Cerebellar cortex (tissue), 1 donor: ENCODE measurements at regions not wholly inside any gene's neighbourhood (a gene's known extent, or its start where the extent isn't known, plus 50 kb on each side); places are given as distances from the start of the nearest gene placed in this dataset.
A peak's percentile ranks its signal among the peaks of the same experiment; 100 is the strongest.
"Not testable (repeated sequence)": the region's sequence is repeated elsewhere in the genome, so short reads cannot be mapped to it uniquely, and the experiment has no call there.

ENCODE experiments used
- DNase-seq: peaks from one replicate; pipeline ENCODE4 v3.0.0-alpha.2; 2015; ENCODE audit warnings: low spot score

- DNase-seq, result no peak
Observed at GRCh38 chr14:81751198-81751597, 217.5 kb upstream of the SEL1L start.

DNA sequence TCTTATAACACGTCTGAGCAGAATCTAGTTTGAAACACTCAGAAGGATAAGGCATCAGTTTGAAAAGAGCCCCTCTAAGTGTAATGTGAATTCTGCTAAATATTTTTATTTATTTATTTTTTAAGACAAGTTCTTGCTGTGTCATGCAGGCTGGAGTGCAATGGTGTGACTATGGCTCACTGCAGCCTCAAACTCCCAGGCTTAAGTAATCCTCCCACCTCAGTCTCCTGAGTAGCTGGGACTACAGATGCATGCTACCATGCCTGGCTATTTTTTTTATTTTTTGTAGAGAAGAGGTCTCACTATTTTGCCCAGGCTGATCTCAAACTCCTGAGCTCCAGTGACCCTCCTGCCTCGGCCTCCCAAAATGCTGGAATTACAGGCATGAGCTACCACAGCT is 225.9 kb upstream of the SEL1L start:
- no peak for DNase-seq

DNA sequence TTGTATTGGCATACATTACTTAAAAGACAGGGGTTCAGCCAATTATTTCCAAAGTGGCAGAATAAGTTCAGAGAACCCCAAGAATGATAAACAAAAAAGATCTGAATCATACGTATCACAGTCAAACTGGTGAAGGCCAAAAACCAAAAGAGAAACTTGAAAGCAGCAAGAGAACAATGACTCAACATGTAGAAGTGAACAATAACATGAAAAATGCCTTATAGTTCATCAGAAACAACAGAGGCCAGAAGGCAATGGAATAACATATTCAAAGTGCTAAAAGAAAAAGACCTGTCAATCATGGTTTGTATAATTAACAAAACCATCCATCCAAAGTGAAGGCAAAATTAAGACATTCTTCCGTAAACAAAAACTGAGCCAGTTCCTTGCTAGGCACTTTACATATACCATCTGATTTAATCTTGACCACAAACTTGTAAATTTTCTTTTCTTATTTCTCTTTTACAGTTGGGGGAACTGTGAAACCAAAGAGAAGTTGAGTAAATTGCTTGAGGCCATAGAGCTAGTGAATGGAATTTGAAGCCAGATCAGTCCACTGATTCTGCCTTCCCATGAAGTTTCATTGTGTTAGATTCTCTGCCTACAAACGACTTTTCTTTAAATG is 232.1 kb upstream of the SEL1L start:
- no peak for DNase-seq

DNA sequence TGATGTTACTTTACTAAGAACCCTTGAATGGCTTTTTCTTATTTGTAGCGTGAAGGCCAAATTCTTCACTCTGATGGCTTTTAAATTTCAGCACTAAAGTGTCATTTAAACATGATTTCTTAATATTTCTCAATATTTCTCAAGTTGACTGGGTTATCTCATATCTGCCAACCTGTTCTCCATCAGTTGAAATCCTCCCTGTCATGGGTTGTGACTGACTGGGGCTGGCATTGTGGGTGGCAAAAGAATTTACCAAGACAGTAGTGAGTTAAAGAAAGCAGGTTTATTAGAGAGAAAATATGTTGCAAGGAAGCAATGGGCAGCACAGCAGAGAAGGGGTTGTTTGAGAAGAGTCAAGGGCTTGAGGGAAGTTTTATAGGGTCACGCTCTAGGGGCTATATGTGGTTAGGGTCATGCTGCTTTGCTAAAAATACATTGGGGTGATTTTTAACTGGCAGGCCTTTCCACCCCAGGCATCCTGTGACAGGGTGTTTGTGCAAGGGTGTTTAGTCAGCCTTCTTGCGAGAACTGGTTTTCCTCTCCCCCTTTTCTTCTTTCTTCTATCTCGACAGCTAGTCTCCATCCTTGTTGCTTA is 232.8 kb upstream of the SEL1L start:
- DNase-seq, result no peak

GRCh38 chr14:81767266-81767995 is 233.8 kb upstream of the SEL1L start:
- no peak for DNase-seq

DNA sequence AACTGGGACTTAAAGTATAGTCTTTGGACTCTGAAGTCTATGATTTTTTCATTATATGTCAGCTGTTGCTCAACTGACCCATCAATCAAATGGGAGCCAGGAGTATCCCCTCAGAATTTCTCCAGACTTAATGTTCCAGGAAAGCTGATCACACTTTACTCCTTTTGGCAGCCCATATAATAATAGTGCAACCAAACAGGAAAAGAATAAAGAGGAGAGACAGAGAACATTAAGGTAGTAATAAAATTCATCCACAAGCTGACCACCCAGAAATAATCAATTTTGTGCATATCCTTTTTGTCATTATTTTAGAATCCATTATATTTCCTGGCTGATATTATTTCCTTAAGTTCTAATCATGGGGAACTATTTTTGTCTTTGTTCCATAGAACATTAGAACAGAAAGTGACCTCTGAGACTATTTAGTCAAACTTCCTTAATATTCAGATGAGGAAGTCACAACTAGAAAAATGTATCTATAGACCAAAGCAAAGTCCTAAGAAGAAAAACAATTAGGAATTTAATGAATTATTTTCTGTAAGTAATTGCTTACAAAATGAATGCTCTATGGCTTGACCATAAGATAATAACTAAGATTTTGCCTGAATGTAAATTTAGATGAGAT is 238.1 kb upstream of the SEL1L start:
- DNase-seq, result no peak

DNA sequence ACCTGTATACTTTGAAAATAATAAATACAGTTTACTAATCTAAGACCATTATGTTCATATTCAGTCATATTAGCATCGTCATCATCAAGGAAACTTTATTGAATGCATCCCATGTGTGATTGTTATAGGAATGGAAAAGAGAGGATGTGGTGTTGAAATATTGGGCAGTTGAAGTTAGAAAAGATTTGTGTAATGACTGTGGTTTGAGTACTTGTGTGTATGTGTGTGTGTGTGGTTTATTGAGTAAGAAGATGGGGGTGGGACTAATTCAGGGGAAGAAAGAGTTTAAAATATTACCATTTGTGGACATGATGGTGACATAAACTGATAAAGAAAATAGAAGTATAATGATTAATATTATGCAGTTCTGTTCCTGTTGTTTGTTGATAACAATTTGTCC is 238.7 kb upstream of the SEL1L start:
- DNase-seq, result no peak

GRCh38 chr14:81776531-81776930 is 242.9 kb upstream of the SEL1L start:
- DNase-seq, result no peak

- DNase-seq, result not testable (repeated sequence)
Observed at GRCh38 chr14:81781798-81782197, 248.1 kb upstream of the SEL1L start.

DNA sequence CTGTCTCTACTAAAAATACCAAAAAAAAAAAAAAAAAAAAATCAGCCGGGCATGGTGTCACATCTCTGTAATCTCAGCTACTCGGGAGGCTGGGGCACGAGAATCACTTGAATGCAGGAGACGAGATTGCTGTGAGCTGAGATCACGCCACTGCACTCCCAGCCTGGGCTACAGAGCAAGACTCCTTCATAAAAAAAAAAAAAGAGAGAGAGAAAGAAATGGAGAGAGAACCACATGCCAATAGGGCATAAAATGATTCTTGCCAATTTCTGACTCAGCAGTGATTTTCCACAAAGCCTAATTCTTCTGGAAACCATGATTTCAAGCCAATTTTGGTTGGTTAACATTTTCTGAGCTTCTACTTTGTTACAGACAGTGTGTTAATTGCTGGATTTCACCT is 250.4 kb upstream of the SEL1L start:
- no peak for DNase-seq

GRCh38 chr14:81797315-81797714 is 263.7 kb upstream of the SEL1L start:
- DNase-seq, result no peak

DNA sequence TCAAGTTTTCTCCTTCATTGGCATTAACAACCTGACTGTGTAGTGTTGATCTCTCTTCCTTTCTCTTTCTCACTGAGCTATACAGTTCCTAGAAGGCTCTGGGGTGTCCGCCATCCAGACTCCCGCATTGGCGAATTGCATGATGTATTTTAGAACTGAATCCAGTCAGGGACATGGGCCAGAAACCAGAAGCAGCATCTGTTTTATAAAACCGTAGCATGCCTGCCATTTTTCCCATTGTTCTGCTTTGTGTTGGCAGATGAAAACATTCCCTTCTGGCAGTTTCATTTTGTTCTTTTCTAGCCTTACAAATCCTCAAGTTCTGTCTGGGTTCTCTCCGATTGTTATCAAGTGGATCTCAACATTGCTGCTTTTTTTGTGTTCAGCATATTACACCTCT is 268.3 kb upstream of the SEL1L start:
- DNase-seq, result peak; percentile 3

DNA sequence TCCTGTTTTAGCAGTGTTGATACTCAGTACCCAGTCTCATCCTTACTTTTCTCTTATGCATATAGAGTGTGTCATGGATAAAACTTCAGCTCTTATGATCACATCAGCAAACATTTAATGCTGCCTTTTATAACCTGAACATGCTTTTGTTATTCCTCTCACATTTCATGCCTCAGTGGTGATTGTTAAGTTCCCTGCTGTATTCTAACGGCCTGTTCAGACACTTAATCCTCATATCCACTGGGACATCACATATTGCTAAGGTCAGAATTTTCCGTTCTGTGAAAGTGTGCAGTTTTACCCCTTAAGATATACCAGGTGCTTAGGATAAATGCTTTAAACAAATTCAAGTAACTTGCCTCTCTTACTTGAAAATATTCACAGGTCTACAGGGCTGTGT is 268.7 kb upstream of the SEL1L start:
- no peak for DNase-seq

DNA sequence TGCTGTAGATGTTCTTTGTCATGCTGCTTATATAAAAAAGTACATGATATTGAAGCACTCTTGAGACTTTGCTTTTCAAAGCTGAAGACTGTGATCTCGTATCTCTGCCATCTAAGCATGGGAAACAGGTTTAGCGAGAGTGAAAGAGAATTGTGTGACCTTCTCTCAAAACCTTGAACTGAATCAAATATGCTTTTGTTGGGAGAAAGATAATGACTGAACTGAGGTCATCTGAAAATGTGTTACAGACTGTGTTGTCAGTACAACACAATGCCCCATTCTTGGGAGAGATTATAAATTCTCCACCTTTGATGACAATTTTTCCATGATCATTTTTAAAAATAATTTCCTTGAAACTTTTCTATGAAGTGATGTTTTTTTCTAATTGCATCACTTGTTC is 272.1 kb upstream of the SEL1L start:
- no peak for DNase-seq

- DNase-seq, result no peak
Observed at GRCh38 chr14:81811705-81812269, 278.1 kb upstream of the SEL1L start.

- DNase-seq, result no peak
Observed at GRCh38 chr14:81818271-81818670, 284.6 kb upstream of the SEL1L start.

DNA sequence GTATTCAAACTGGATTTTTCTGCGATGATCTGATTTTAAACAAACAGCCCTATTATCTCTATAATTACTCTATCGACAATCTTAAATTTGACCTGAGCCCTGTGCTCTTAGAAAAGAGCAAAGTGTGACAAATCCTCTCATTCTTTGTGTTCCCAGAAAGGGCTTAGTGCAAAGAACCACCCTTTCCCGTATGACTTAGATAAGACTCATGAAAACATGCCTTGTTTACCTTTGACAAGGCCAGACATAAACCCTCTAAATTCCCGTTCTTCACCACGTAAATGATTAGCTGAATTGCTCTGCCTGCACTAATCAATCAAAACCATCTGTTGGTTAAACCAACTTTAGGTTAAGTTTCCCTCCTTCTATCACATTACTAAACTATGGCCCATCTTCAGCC is 285.7 kb upstream of the SEL1L start:
- no peak for DNase-seq

- no peak for DNase-seq
Observed at GRCh38 chr14:81819910-81820309, 286.3 kb upstream of the SEL1L start.

DNA sequence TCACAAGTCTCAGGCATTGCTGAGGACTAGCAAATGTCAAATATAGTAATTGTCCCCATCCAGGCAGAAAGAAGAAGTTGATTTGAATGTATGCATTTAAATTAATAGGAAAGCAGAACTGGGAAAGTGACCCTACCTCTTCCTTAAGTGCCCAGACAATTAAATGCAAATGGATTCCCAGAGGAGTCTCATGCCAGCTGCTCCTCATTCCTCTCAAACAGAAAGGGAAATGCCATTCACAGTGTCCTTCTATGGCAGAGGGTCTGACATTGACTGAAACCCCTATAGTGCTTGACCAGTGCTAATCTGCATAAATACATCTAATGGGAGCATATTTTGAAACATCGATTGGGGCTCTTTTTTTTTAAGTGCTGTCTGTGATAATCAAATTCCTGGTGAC is 292.4 kb upstream of the SEL1L start:
- DNase-seq, result no peak

DNA sequence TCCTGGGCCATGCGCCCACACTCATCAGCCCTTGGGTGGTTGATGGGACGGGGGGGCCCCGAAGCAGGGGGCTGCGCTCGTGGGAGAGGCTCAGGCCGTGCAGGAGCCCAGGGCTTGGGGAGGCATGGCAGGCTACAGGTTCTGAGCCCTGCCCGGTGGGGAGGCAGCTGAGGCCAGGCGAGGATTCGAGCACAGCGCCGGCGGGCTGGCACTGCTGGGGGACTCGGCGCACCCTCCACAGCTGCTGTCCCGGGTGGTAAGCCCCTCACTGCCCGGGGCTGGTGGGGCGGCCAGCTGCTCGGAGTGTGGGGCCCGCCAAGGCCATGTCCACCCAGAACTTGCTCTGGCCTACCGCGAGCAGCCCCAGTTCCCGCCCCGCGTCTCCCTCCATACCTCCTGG is 295.8 kb upstream of the SEL1L start:
- DNase-seq, result no peak

DNA sequence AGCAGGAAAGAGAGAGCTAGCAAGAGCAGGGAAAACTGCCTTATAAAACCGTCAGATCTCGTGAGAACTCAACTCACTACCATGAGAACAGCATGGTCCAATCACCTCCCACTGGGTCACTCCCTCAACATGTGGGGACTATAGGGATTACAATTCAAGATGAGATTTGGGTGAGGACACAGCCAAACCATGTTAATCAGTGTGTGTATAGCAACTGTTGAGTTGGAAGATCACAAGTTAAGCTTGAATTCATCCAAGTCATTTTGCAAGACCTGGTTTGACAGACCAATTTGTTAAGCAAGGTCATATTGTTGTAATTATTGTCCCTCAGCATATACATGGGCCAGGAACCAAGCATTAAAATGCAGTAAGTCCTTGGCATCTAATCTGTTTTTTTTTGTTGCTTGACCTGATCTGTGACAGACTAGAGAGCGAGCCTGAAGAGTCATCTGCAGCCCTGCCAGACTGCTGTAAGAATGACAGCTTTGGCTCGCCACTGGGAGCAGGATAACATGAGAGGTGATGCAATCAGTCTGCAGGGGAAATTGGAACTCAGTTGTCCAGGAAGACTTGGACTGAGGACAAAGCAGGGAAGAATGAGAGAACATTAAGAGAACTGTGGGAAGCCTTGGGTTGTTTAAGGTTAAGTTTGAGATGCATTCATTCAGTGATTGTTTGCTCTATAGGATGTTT is 297.6 kb upstream of the SEL1L start:
- DNase-seq, result peak; percentile 12

DNA sequence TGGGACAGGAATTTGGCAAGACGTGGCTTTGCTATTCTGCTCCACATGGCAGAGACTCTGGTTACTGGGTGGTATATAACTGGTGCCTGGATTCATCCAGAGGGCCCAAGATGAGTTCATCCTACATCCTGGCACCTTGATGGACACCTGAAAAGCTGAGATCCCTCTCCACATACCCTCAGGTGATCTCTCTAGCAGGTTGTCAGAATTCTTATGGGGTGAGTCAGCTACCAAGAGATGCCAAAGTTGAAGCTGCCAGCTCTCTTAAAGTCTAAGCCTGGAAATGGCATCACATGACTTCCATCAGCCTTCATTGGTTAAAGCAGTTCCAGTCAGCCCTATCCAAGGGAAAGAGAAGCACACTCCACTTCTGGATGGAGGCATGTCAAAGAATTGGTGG is 300.7 kb upstream of the SEL1L start:
- DNase-seq, result no peak
